Non-pigmented ciliary epithelial cell (primary cell): ENCODE measurements at regions not wholly inside any gene's neighbourhood (a gene's known extent, or its start where the extent isn't known, plus 50 kb on each side); places are given as distances from the start of the nearest gene placed in this dataset.

Source experiments
- DNase-seq: peaks from one replicate; pipeline ENCODE4 v3.0.0-alpha.2; 2010; ENCODE audit warnings: low read depth

DNA sequence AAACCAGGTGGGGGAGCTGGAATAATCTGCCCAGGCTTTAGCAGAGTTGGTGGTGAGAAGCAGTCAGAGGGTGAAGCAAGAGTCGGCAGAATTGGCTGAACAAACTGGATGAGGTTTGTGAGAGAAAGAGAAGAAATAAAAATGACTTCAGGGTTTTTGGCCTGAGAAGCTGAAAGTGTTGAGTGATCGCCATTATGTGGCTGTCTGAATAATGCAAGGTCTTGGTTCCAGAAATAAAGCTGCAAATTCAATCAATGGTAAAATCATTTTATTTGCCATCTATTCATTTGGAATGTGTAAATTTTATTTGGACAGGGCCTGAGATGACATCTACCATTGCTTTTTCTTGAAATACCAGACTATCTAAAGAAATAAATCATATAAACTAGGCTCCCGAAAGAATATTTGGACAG is 50.4 kb upstream of the DAB2 start:
- DNase-seq: no peak
